HUDEP-2 (cell line): ENCODE measurements at regions not wholly inside any gene's neighbourhood (a gene's known extent, or its start where the extent isn't known, plus 50 kb on each side); places are given as distances from the start of the nearest gene placed in this dataset.

Experiments
- DNase-seq, 76 experiments: peaks; one replicate each; lab custom pipeline; 2025; ENCODE audit not compliant: unreplicated experiment in 76 of 76; lab: John Stamatoyannopoulos, UW

DNA sequence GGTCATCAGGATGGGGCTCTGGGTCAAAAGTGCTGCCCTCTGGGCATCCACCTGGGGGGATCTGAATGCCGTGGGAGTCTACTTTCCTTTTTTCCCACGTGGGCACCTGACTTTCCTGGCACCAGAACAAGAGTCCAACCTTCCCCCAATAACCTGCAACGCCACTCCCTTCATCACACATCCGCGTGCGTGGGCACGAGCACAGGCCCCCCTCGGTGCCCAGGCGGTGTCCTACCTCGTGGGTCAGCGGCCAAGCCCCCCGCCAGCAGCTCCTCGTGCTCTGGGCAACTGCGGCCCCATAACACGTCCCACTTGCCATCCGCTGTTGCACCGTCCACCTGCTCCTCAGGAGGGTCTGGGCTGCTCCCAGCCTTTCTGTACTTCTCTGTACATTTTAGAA is 87.0 kb downstream of the YTHDF1 start:
- DNase-seq: no peak

DNA sequence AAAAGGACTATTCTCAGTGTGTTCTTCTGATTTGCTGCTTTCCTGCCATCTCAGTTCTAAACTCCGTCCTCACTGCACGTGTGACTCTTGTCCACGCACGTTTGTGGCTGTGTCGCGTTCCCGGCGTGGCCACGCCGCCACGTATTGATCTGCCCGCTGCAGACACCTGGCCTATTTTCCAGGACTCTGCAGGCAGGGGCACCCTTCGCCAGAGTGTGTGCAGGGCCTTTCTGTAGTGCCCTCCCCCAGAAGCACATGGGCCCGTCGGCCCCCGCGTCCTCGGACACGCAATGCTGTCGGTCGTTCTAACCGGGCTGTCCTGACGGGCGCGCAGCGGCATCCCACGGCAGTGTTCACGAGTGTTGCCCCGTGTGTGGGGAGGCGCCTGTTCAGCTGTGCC is 87.6 kb downstream of the YTHDF1 start:
- no peak for DNase-seq

DNA sequence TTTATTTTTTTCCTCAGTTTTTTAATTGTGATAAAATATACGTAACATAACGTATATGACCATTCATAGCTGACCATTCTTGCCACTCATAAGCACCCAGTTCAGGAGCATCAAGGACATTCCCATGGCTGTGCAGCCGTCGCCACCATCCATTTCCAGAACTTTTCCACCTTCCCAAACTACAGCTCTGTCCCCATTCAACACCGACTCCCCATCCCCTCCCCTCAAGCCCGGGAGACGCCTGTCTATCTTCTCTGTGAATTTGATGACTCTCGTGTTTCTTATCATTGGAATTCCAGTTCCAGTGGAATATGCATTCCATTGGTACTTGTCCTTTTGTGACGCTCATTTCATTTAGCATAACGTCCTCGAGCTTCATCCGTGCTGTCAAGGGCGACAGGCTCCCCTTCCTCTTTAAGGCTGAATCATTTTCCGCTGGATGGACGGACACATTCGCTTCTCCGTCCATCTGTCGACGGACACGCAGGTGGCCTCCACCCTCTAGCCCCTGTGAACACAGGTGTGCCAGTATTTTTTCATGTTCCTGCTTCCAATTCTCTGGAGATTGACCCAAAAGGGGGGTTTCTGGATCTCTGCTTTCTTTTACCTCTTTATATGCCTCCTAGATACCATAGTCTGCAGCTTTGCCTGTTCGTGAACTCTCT is 88.1 kb downstream of the YTHDF1 start:
- DNase-seq: no peak

DNA sequence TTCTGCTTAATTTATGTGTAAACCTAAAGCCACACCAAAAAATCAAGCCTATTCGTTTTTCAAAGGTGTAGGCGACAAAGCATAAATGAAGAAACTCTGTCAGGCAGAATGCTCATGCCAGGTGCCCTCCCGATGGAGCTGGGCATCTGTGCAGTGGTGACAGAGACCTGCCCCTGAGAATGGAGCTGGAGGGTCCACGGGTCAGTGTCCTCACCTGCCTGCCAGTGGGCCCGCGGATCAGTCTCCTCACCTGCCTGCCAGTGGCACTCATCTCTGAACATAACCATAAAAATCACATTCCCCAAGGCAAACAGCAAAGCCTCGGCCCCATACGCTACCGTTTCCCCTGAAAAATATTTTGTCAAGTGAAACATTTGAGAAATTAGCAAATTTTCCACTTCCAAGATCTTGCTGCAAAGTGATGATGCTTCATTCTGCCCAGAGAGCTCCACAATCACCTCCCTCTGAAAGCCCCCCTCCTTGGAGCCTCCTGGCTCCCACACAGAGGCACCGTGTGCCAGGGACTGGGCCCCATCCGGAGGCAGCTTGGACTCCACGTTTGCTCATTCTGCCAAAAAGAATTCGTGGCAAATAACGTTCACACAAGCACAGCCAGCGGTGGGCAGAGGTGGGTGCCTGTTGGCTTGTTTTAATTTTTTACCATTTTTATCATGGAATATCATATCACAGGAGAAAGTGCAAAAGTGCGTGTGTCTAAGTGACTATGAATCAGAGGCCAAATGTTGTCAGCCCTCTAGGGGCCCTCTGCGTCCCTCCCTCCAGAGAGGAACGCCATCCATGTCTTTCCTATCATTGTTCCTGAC is 88.8 kb downstream of the YTHDF1 start:
- no peak for DNase-seq

DNA sequence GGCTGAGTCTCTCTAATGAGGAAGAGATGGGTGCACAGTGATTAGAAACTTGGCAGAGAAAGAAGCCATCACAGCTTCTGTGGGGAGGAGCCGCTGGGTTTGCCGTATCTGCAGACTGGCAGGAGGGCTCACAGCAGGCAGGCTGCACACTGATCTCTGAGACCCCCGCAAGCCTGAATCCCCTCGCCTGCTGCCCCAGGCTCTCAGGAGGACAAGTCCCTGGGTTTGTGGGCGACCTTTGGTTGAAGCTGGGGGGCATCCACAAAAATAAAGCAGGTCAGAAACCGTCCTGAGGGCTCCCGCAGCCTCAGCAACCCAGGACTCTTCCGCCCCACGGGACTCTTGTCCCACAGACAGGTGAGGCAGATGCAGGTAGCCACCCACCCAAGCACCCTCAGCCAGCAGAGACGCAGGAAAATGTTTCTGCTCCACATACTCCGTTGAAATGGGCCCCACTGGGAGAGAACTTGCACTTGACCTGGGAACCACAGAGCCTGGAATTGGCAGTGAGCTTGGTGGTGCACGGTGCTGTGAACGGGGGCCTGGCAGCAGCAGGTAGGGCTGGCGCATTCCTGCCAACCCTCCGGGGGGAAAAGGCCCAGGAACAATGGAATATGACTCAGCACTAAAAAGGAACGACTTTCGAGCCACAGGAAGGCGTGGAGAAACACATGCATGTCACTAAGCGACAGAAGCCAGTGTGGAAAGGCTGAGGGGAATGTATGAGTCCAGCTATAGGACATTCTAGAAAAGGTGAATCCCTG is 89.9 kb downstream of the YTHDF1 start:
- peak in 6 of 76 experiments; percentile 7 to 30 (median 12) for DNase-seq

DNA sequence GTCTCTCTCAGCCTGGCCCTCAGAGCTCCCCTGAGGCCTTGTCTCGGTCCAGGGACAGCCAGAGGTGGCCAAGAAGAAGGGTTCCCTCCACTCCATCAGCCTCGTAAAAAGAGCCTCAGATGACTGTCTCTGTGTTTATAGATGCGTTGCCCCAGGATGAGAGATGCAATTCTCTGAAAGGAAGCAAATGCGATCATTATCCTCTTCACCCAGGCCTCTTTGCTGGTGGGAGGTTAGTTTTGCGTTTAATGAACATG is 90.4 kb downstream of the YTHDF1 start:
- DNase-seq: peak in 1 of 76 experiments; percentile 15

DNA sequence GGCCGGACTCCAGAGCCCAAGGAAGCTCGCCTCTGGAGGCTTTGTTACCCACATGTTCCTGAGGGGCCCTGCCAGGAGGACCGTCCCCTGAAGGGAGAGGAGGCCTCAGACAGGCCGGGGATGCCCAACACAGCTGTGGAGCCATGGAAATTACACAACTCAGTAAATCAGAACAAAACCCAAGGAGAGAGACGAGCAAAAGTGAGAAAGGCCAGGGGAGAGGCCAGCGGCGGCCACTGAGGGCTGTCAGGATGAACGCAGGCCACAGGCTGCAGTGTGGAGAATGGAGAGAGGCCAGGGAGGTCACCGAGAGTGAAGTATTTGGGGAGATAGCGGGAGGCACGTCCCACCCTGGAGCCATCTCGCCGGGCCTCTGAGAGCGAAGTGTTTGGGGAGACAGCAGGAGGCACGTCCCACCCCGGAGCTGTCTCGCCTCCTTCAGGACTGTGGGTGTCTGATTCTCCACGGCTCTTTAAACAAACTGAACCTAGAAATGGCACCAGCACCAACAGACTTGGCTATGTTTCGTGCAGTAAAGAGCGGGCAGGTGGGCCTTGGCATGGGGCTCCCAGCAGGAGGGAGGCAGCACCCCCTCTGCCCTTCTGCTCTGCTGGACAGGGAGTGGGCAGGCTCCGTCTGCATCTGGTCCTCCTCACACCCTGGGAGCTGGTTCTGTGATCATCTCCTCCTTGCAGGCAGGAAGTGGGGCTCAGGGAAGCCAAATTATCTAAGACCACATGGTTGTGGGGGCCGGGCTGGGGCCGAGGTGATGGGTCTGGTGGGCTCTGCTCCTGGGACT is 91.0 kb downstream of the YTHDF1 start:
- DNase-seq: no peak

DNA sequence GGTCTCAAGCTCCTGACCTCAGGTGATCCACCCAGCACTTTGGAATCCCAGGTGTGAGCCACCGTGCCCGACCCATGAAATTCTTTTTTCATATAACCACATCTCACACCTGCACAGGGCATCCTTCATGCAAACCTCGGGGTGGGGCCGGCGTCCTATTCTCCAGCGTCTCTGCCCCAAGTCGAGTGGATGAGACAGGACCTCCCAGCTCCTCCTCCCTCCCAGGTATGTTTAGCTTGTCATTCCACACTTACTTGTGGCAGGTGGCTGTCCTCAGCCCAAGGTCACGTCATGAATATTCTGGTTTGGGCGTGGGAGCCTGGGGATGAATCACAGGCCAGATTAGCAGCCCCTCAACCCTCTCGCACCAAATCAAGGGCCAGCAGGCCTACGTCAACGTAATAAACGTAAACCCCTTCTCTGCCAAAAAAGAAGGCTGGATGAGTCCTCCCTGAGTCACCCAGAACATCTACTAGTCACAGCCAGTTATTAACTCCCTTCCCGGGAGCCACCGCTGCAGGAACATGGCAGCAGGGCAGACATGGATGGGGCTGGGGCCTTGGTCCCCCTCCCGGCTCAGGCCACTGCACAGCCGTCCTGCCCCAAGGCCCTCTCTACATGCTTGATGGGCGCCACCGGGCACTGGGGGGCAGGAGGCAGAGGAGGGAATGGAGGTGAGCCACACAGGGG is 91.7 kb downstream of the YTHDF1 start:
- no peak for DNase-seq

DNA sequence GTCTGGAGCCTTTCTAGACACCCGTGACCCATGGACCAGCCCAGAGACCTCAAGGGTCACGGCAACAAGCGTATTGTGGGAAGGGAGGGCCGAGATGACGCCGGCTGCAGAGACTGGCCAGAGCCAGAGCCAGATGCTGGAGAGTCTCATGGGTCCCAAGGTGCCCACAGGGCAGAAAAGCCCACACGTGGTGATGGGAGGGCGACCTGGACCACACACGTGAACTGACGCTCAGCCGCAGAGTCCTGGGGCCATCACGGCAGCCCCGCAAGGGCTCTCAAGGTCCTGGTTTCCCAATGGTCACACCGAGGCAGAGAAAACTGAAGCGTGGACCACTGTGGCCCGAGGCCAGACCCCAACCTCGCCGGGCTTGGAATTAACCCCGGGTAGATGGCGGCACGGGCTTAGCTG is 92.6 kb downstream of the YTHDF1 start:
- DNase-seq: no peak

DNA sequence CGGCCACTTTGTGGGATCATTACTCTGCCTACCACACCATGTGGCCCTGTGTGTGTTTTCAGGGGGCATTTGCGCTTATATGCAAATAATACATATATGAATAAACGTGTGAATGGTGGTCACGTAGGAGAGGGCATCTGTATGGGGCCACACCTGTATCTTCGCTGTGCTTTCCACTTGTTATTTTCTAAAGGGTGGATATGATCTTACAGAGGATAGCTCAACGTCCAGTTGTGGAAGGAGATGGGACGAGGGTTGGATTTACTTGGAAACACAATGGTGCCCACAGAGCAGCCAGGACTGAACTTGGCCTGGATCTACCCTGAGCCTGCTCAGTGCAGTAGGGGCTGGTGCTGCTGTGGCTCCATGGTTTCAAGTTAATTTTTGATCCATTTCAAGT is 93.3 kb downstream of the YTHDF1 start:
- no peak for DNase-seq

DNA sequence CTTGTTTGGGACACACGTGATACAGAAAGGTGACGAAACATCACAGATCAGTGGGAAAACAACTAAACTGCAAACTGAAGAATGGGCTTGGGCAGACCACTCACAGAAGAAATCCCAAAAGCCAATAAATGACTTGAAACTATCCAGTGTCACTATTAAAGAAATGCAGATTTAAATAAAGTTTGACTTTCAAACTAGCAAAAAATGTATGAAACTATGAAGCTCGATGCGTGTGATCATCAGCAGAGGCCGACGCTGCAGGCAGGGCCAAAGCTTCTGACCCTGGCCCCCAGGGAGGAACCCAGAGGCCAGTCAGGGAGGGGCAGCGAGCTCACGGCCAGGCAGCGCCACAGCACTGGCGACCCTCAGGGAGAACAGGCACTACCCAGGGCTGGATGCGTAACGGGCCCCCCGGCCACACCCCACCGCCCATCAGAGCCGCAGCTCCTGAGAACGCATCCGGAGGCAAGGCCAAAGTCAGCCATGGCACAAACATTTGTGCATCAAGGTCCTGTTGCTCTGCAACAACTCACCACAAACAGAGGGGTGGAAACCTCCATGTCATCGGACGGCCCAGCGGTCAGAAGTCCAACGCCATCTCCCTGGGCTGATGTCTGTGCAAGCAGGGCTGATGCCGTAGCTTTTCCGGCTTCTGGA is 94.1 kb downstream of the YTHDF1 start:
- DNase-seq: no peak

DNA sequence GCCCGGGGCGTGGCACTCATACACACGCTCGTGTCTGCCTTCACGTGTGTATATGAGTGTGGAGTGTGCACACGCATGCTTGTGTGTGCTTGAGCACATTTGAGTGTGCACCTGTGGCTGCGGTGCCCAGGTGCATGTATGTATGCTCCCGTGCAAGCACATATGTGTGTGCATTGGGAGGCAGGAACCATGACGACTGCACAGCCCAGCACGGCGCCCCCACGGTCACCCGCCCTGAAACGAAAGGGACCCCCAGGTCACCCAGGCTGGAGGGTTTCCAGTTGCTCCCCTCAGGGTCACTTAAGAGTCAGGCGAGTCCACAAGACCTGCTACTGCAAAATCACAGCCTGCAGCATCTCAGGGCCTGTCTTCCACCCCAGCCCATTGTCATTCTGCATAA is 94.7 kb downstream of the YTHDF1 start:
- no peak for DNase-seq

DNA sequence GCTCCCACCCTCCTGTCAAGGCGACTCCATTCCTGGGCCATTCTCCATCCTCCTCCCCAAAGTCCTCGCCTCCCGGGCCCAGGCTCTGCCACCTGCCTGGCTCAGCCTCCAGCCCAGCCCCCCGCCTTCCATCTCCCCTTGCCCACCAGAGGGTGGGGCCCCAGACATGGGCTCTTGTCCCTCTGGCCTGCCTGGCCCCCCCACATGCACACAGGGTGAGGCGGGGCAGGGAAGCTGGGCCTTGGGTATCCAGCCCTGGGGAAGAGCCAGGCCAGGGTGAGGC is 95.2 kb downstream of the YTHDF1 start:
- DNase-seq: no peak

DNA sequence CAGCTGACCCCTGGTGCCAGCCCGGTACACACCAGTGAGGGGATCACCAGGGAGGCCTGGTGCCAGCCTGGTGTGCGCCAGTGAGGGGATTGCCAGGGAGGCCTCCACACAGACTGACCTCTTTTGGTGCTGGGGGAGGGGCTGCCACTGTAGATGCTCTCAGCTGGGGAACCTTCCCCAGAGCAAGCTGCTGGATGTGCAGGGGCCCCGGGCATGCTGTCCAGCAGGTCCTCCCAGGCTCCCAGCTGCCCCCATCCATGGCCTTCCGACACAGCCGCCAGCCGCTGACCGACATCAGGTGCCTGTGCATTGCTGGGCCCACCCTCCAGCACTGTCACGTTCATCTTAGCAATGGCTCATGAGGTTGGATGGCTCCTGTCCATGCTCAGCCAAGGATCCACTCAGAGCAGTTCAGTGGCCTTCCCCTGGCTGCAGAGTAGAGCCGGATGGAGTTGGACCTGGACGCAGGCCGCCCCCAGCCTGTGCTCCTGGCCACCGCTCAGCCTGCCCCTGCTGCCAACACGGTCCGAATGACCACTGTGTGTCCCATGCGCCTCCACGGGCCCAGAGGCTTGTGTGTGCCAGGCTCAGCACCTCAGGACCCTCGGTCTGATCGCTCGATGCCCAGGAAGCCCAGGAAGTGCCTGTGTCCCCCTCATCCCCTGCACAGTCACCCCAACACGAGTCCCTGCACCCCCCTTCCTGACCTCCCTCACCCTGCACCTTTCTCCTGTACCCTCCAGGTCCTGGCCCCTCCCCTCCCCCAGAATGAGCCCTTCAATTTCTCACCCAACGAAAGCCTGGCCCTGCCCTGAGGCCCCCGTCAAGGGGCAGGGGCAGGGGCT is 95.7 kb downstream of the YTHDF1 start:
- DNase-seq: no peak

DNA sequence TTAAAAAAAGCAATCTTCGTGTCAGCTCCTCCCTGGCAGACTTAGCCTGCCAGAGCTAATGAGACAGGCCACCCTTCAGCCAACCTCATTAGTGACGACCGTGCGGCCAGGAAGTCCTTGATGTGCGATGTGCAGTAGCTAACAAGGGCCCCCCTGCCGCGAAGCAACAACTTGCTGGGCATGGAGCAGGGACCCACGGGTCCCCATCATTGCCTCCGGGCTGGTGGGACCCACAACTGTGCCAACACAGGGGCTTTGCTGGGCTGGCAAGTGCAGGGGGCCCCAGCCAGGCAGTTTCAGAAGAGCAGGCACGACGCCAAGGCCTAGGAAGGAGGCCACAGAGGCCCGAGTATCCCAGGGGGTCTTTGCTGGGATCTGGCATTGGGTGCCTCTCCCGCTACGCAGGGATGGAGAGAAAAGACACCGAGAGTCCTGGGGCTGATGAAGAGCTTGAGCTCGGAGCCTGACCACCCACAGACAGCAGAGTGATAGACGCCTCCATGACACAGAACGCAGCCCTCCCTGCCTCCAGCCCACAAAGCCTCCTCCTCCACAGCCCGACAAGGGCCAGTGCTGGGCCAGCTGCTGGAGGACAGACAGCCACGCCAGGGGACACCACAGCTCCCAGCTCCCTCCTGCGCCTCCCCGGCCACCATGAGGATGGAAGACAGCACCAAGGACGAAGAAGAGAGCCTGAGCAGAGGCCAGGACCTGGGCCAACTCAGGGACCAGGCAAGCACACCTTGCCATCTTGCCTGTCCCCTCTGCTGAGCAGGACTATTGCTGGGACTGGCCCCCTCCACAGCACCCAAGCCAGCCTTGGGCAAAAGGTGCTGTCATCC is 96.6 kb downstream of the YTHDF1 start:
- no peak for DNase-seq

DNA sequence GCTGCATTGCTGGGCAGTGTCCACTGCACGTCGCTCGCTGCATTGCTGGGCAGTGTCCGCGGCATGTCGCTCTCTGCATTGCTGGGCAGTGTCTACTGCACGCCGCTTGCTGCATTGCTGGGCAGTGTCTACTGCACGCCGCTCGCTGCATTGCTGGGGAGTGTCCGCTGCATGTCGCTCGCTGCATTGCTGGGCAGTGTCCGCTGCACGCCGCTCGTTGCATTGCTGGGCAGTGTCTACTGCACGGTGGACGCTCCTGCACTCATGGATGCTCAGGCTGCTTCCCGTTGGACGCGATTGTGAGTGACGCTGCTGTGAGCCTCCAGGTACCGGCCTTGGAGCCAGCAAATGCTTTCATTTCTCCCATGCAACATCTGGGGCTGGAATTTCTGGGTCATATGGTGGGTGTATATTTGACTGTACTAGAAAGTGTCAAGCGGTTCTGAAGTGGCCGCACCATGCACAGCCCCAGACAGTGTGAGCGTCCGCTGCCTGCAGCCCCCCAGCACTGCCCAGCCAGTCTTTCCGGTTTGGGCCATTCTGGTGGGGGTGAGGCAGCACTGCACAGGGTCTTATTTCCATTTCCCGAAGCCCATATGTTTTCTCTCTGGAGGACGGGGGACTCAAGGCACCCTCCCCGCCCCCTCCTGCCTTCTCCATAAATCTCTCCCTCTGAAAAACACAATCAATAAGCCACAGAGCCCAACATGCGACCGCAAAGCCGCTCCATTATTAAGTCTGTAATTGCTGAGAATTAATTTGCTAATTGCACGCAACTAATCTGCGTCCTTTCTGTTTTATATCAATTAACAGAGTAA is 97.4 kb downstream of the YTHDF1 start:
- no peak for DNase-seq

DNA sequence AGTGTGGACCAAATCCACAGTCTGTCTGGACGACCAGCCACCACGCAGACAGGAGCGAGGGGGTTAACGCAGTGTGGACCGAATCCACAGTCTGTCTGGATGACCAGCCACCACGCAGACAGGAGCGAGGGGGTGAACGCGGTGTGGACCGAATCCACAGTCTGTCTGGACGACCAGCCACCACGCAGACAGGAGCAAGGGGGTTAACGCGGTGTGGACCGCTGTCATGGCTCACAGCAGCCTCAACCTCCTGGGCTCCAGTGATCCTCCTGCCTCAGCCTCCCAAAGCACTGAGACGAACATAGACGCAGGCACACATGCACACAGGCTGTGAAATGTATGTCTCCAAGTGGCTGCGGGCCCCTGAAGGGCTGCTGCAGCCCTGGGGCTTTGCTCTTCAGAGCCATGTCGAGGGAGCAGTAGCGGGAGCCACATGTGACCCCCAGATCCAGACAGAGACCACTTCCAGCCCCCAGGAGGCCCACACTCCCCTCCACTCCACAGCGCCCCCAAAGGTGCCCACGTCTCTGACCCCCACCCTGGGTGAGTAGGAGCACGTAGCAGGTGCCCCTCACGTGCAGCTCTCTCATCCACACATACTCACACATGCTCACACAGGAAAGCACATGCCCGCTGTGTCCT is 98.1 kb downstream of the YTHDF1 start:
- no peak for DNase-seq
